ENCODE measurements at regions not wholly inside any gene's neighbourhood (a gene's known extent, or its start where the extent isn't known, plus 50 kb on each side); places are given as distances from the start of the nearest gene placed in this dataset.

- TF ChIP-seq EZH2phosphoT487 (IDR thresholded peaks at IDR 0.05; ENCODE audit: insufficient read depth, low read depth) (no peak), EZH2 (IDR thresholded peaks at IDR 0.05; ENCODE audit: insufficient read depth, poor library complexity, severe bottlenecking) (no peak)
Observed at GRCh38 chr2:104570259-104570658, 283.7 kb upstream of the POU3F3 start.

All from GM23248 (cell line).